Naive thymus-derived CD8-positive, alpha-beta T cell (primary cell): ENCODE measurements at regions not wholly inside any gene's neighbourhood (a gene's known extent, or its start where the extent isn't known, plus 50 kb on each side); places are given as distances from the start of the nearest gene placed in this dataset.

Experiments
- ATAC-seq, 2 donors: fragments of 150-1000 bp; cut with Tn5 transposase in 1 of 2; sonication (Bioruptor Pico), chemical (Tn5 transposase) in 1 of 2; 1 replicate in 1 of 2; 2 replicates in 1 of 2; pipeline ENCODE4 v1.10.0; 2021; ENCODE audit warnings: mild to moderate bottlenecking in 2 of 2, moderate library complexity in 2 of 2
- POLR2A ChIA-PET: fragments of 350-600 bp; sonication (Branson Sonifier 250); formaldehyde crosslinking; loops from one replicate; lab custom pipeline; 2021; ENCODE audit warnings: antibody characterized with exemption; lab: Charles Lee
- DNase-seq, 10 donors: peaks; one replicate each; pipeline versions ENCODE4 v3.0.0 to v3.0.0-alpha.2; 2020 to 2022
- H3K27ac Mint-ChIP-seq, 10 donors: one replicate each; pipeline ENCODE4 v1.8.0; 2020 to 2022; ENCODE audit warnings: mild to moderate bottlenecking in 10 of 10, mixed read lengths in 10 of 10, moderate library complexity in 4 of 10, inconsistent platforms in 1 of 10
- H3K27me3 Mint-ChIP-seq, 5 donors: one replicate each; pipeline ENCODE4 v1.8.0; 2021 to 2022; ENCODE audit warnings: mixed read lengths in 5 of 5
- H3K36me3 Mint-ChIP-seq, 3 donors: one replicate each; pipeline ENCODE4 v1.8.0; 2020 to 2022; ENCODE audit warnings: mixed read lengths in 3 of 3, mild to moderate bottlenecking in 2 of 3, inconsistent platforms in 1 of 3
- H3K4me1 Mint-ChIP-seq, 4 donors: one replicate each; pipeline ENCODE4 v1.8.0; 2021 to 2022; ENCODE audit warnings: mixed read lengths in 4 of 4
- H3K4me3 Mint-ChIP-seq, 10 donors: one replicate each; pipeline ENCODE4 v1.8.0; 2020 to 2022; ENCODE audit warnings: mild to moderate bottlenecking in 10 of 10, mixed read lengths in 10 of 10, moderate library complexity in 6 of 10, inconsistent platforms in 1 of 10
- H3K9me3 Mint-ChIP-seq, 9 donors: one replicate each; pipeline ENCODE4 v1.8.0; 2020 to 2022; ENCODE audit warnings: mixed read lengths in 9 of 9, mild to moderate bottlenecking in 3 of 9, inconsistent platforms in 1 of 9, moderate library complexity in 1 of 9

GRCh38 chr11:131185915-131186314, 184.5 kb upstream of the NTM start:
- POLR2A ChIA-PET, result no interaction called here
- no peak overlapping the region for H3K4me3 Mint-ChIP-seq
- H3K27ac Mint-ChIP-seq, result no peak overlapping the region
- peaks cover 0 to 2% (median 0%) of the 10 kb centered on the region in 4 donors for H3K4me1 Mint-ChIP-seq
- ATAC-seq, result no peak
- no peak for DNase-seq
- H3K9me3 Mint-ChIP-seq, result no peaks in the 10 kb centered on the region
- peaks cover 1 to 32% (median 10%) of the 10 kb centered on the region in 5 donors for H3K27me3 Mint-ChIP-seq
- H3K36me3 Mint-ChIP-seq, result no peaks in the 10 kb centered on the region

GRCh38 chr11:131186629-131187101, 183.8 kb upstream of the NTM start:
- no peaks in the 10 kb centered on the region for H3K36me3 Mint-ChIP-seq
- H3K27me3 Mint-ChIP-seq, result peaks cover 0 to 32% (median 10%) of the 10 kb centered on the region in 5 donors
- H3K4me3 Mint-ChIP-seq, result no peak overlapping the region
- POLR2A ChIA-PET, result no interaction called here
- H3K4me1 Mint-ChIP-seq, result peaks cover 0 to 2% (median 0%) of the 10 kb centered on the region in 4 donors
- no peak for DNase-seq
- H3K9me3 Mint-ChIP-seq, result no peaks in the 10 kb centered on the region
- no peak for ATAC-seq
- H3K27ac Mint-ChIP-seq, result no peak overlapping the region

GRCh38 chr11:131190446-131190845, 180.0 kb upstream of the NTM start:
- no peak overlapping the region for H3K27ac Mint-ChIP-seq
- no peaks in the 10 kb centered on the region for H3K36me3 Mint-ChIP-seq
- H3K4me3 Mint-ChIP-seq, result no peak overlapping the region
- H3K4me1 Mint-ChIP-seq, result peaks cover 0 to 2% (median 0%) of the 10 kb centered on the region in 4 donors
- peaks cover 0 to 17% (median 9%) of the 10 kb centered on the region in 5 donors for H3K27me3 Mint-ChIP-seq
- POLR2A ChIA-PET, result no interaction called here
- DNase-seq (no peak), ATAC-seq (no peak)
- peaks cover 0 to 4% (median 0%) of the 10 kb centered on the region in 9 donors for H3K9me3 Mint-ChIP-seq

- no peak for ATAC-seq
- POLR2A ChIA-PET, result no interaction called here
- peaks cover 0 to 12% (median 8%) of the 10 kb centered on the region in 5 donors for H3K27me3 Mint-ChIP-seq
These were observed 178.8 kb upstream of the NTM start for GRCh38 chr11:131191606-131192005.

GRCh38 chr11:131192628-131193027, 177.8 kb upstream of the NTM start:
- no peak for ATAC-seq
- POLR2A ChIA-PET, result no interaction called here

More at GRCh38 chr11:131191606-131192005, 178.8 kb upstream of the NTM start:
- DNase-seq, result no peak
- Mint-ChIP-seq H3K4me1 (peaks cover 0 to 2% (median 0%) of the 10 kb centered on the region in 4 donors), H3K36me3 (no peaks in the 10 kb centered on the region), H3K9me3 (peaks cover 0 to 4% (median 0%) of the 10 kb centered on the region in 9 donors), H3K4me3 (no peak overlapping the region), H3K27ac (no peak overlapping the region)

GRCh38 chr11:131193031-131193501, 177.3 kb upstream of the NTM start:
- H3K27me3 Mint-ChIP-seq, result peaks cover 0 to 9% (median 0%) of the 10 kb centered on the region in 5 donors
- H3K4me3 Mint-ChIP-seq, result no peak overlapping the region
- H3K4me1 Mint-ChIP-seq, result no peaks in the 10 kb centered on the region
- no peaks in the 10 kb centered on the region for H3K36me3 Mint-ChIP-seq
- DNase-seq (no peak), ATAC-seq (no peak)
- POLR2A ChIA-PET, result no interaction called here
- peaks cover 0 to 4% (median 0%) of the 10 kb centered on the region in 9 donors for H3K9me3 Mint-ChIP-seq
- no peak overlapping the region for H3K27ac Mint-ChIP-seq

More at GRCh38 chr11:131192628-131193027, 177.8 kb upstream of the NTM start:
- Mint-ChIP-seq H3K27me3 (peaks cover 0 to 9% (median 2%) of the 10 kb centered on the region in 5 donors), H3K36me3 (no peaks in the 10 kb centered on the region), H3K9me3 (peaks cover 0 to 4% (median 0%) of the 10 kb centered on the region in 9 donors), H3K27ac (no peak overlapping the region), H3K4me3 (no peak overlapping the region), H3K4me1 (no peaks in the 10 kb centered on the region)
- no peak for DNase-seq

- POLR2A ChIA-PET, result no interaction called here
- peaks cover 0 to 8% (median 0%) of the 10 kb centered on the region in 5 donors for H3K27me3 Mint-ChIP-seq
- no peak for ATAC-seq
These were observed 175.7 kb upstream of the NTM start for GRCh38 chr11:131194726-131195125.

GRCh38 chr11:131195661-131196517, 174.5 kb upstream of the NTM start:
- H3K4me3 Mint-ChIP-seq, result no peak overlapping the region
- no peak for DNase-seq
- H3K27ac Mint-ChIP-seq, result no peak overlapping the region
- POLR2A ChIA-PET, result no interaction called here
- no peak for ATAC-seq
- no peaks in the 10 kb centered on the region for H3K4me1 Mint-ChIP-seq
- no peaks in the 10 kb centered on the region for H3K36me3 Mint-ChIP-seq
- peaks cover 0 to 7% (median 0%) of the 10 kb centered on the region in 9 donors for H3K9me3 Mint-ChIP-seq
- peaks cover 0 to 4% (median 0%) of the 10 kb centered on the region in 5 donors for H3K27me3 Mint-ChIP-seq

More at GRCh38 chr11:131194726-131195125, 175.7 kb upstream of the NTM start:
- Mint-ChIP-seq H3K9me3 (peaks cover 0 to 7% (median 0%) of the 10 kb centered on the region in 9 donors), H3K27ac (no peak overlapping the region), H3K36me3 (no peaks in the 10 kb centered on the region), H3K4me1 (no peaks in the 10 kb centered on the region), H3K4me3 (no peak overlapping the region)
- DNase-seq, result no peak

- POLR2A ChIA-PET, result no interaction called here
- no peak for DNase-seq
- no peaks in the 10 kb centered on the region for H3K36me3 Mint-ChIP-seq
- no peak overlapping the region for H3K4me3 Mint-ChIP-seq
- ATAC-seq, result no peak
- H3K27ac Mint-ChIP-seq, result no peak overlapping the region
- H3K9me3 Mint-ChIP-seq, result peaks cover 0 to 3% (median 0%) of the 10 kb centered on the region in 9 donors
- no peaks in the 10 kb centered on the region for H3K4me1 Mint-ChIP-seq
- H3K27me3 Mint-ChIP-seq, result peaks cover 0 to 4% (median under 1%) of the 10 kb centered on the region in 5 donors
These were observed 172.0 kb upstream of the NTM start for GRCh38 chr11:131198161-131199014.

GRCh38 chr11:131199015-131199280, 171.5 kb upstream of the NTM start:
- no peaks in the 10 kb centered on the region for H3K4me1 Mint-ChIP-seq
- H3K27ac Mint-ChIP-seq, result no peak overlapping the region
- peaks cover 0 to 4% (median 0%) of the 10 kb centered on the region in 9 donors for H3K9me3 Mint-ChIP-seq
- peaks cover 0 to 8% (median 0%) of the 10 kb centered on the region in 5 donors for H3K27me3 Mint-ChIP-seq
- ATAC-seq (no peak), DNase-seq (no peak)
- POLR2A ChIA-PET, result no interaction called here
- no peak overlapping the region for H3K4me3 Mint-ChIP-seq
- H3K36me3 Mint-ChIP-seq, result no peaks in the 10 kb centered on the region

GRCh38 chr11:131201674-131202073, 168.7 kb upstream of the NTM start:
- no peaks in the 10 kb centered on the region for H3K36me3 Mint-ChIP-seq
- no peak overlapping the region for H3K27ac Mint-ChIP-seq
- peaks cover 0 to 4% (median 0%) of the 10 kb centered on the region in 9 donors for H3K9me3 Mint-ChIP-seq
- POLR2A ChIA-PET, result no interaction called here
- H3K27me3 Mint-ChIP-seq, result peaks cover 0 to 10% (median 3%) of the 10 kb centered on the region in 5 donors
- DNase-seq (no peak), ATAC-seq (no peak)
- H3K4me3 Mint-ChIP-seq, result no peak overlapping the region
- no peaks in the 10 kb centered on the region for H3K4me1 Mint-ChIP-seq

GRCh38 chr11:131203040-131203439, 167.4 kb upstream of the NTM start:
- no peak overlapping the region for H3K27ac Mint-ChIP-seq
- H3K9me3 Mint-ChIP-seq, result peaks cover 0 to 4% (median 0%) of the 10 kb centered on the region in 9 donors
- DNase-seq (no peak), ATAC-seq (no peak)
- H3K27me3 Mint-ChIP-seq, result peaks cover 0 to 18% (median 4%) of the 10 kb centered on the region in 5 donors
- H3K36me3 Mint-ChIP-seq, result no peaks in the 10 kb centered on the region
- H3K4me3 Mint-ChIP-seq, result no peak overlapping the region
- no peaks in the 10 kb centered on the region for H3K4me1 Mint-ChIP-seq
- POLR2A ChIA-PET, result no interaction called here
